GM23338 (cell line): ENCODE measurements at regions not wholly inside any gene's neighbourhood (a gene's known extent, or its start where the extent isn't known, plus 50 kb on each side); places are given as distances from the start of the nearest gene placed in this dataset.

Experiments used
- CREB1 ChIP-seq: fragments of 250-450 bp; sonication (Bioruptor Pico); IDR thresholded peaks from 2 replicates; pipeline ENCODE4 v1.5.0; 2020; ENCODE audit warnings: low read depth, mild to moderate bottlenecking, moderate library complexity
- EZH2 ChIP-seq: fragments of 200-600 bp; sonication (generic); IDR thresholded peaks from one replicate; pipeline ENCODE4 v1.8.0; 2017; ENCODE audit warnings: antibody characterized with exemption, mild to moderate bottlenecking, low read depth; ENCODE audit not compliant: unreplicated experiment
- POLR2AphosphoS5 ChIP-seq: IDR thresholded peaks from 2 replicates; pipeline ENCODE4 v1.6.1; 2016; ENCODE audit warnings: antibody characterized with exemption, low read depth
- STAT1 ChIP-seq: IDR thresholded peaks from one replicate; pipeline ENCODE4 v1.6.1; 2016; ENCODE audit warnings: antibody characterized with exemption; ENCODE audit not compliant: unreplicated experiment
- ZNF114 ChIP-seq: fragments of 250-450 bp; sonication (Bioruptor Pico); IDR thresholded peaks from 2 replicates; pipeline ENCODE4 v1.5.0; 2020; ENCODE audit warnings: mild to moderate bottlenecking, moderate library complexity
- TF ChIP-seq, protein P1 (sequence below), 2 experiments: fragments of 200-600 bp in 1 of 2; sonication (generic) in 1 of 2; conservative IDR thresholded peaks; 2 replicates each; pipeline versions ENCODE4 v1.5.1 to v1.6.1; 2016 to 2017; ENCODE audit warnings: antibody characterized with exemption in 2 of 2, low read depth in 2 of 2, mild to moderate bottlenecking in 2 of 2, moderate library complexity in 1 of 2
- TF ChIP-seq, protein P2 (sequence below): fragments of 250-450 bp; sonication (Bioruptor Pico); IDR thresholded peaks from 2 replicates; pipeline ENCODE4 v1.5.0; 2020; ENCODE audit warnings: mild to moderate bottlenecking, moderate library complexity
- TF ChIP-seq, protein P3 (sequence below): IDR thresholded peaks from one replicate; pipeline ENCODE4 v1.6.1; 2018; ENCODE audit warnings: antibody characterized with exemption; ENCODE audit not compliant: unreplicated experiment
- TF ChIP-seq, protein P4 (sequence below): IDR thresholded peaks from 2 replicates; pipeline ENCODE4 v1.6.1; 2016; ENCODE audit warnings: antibody characterized with exemption

DNA sequence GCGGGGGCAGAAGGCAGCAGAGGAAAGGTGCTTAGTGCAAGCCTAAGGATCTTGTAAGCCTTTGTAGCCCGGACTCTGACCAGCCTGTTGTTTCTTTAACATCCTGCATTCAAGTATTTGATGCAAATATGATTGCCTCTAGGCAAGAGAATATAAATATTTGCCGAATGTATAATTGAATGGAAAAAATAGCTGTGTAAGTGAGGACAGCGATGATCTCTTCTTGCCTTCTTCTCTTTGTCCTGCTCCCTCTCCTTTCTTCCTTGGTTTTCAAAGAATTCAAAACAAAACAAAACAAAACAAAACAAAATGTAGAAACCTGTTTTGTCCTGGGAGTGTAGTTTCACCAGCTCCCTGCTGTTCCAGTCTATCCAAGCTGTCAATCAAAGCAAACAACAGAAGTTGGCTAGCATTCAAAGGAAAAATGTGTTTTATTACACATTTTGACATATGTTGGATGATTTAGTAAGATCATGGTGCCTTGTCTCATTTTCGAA, 74.9 kb upstream of the CPM start:
- TF ChIP-seq, protein P1, sequence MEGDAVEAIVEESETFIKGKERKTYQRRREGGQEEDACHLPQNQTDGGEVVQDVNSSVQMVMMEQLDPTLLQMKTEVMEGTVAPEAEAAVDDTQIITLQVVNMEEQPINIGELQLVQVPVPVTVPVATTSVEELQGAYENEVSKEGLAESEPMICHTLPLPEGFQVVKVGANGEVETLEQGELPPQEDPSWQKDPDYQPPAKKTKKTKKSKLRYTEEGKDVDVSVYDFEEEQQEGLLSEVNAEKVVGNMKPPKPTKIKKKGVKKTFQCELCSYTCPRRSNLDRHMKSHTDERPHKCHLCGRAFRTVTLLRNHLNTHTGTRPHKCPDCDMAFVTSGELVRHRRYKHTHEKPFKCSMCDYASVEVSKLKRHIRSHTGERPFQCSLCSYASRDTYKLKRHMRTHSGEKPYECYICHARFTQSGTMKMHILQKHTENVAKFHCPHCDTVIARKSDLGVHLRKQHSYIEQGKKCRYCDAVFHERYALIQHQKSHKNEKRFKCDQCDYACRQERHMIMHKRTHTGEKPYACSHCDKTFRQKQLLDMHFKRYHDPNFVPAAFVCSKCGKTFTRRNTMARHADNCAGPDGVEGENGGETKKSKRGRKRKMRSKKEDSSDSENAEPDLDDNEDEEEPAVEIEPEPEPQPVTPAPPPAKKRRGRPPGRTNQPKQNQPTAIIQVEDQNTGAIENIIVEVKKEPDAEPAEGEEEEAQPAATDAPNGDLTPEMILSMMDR (conservative IDR thresholded peaks at IDR 0.05; ENCODE audit: low read depth in 2 of 2), result no peak
- TF ChIP-seq, protein P2, sequence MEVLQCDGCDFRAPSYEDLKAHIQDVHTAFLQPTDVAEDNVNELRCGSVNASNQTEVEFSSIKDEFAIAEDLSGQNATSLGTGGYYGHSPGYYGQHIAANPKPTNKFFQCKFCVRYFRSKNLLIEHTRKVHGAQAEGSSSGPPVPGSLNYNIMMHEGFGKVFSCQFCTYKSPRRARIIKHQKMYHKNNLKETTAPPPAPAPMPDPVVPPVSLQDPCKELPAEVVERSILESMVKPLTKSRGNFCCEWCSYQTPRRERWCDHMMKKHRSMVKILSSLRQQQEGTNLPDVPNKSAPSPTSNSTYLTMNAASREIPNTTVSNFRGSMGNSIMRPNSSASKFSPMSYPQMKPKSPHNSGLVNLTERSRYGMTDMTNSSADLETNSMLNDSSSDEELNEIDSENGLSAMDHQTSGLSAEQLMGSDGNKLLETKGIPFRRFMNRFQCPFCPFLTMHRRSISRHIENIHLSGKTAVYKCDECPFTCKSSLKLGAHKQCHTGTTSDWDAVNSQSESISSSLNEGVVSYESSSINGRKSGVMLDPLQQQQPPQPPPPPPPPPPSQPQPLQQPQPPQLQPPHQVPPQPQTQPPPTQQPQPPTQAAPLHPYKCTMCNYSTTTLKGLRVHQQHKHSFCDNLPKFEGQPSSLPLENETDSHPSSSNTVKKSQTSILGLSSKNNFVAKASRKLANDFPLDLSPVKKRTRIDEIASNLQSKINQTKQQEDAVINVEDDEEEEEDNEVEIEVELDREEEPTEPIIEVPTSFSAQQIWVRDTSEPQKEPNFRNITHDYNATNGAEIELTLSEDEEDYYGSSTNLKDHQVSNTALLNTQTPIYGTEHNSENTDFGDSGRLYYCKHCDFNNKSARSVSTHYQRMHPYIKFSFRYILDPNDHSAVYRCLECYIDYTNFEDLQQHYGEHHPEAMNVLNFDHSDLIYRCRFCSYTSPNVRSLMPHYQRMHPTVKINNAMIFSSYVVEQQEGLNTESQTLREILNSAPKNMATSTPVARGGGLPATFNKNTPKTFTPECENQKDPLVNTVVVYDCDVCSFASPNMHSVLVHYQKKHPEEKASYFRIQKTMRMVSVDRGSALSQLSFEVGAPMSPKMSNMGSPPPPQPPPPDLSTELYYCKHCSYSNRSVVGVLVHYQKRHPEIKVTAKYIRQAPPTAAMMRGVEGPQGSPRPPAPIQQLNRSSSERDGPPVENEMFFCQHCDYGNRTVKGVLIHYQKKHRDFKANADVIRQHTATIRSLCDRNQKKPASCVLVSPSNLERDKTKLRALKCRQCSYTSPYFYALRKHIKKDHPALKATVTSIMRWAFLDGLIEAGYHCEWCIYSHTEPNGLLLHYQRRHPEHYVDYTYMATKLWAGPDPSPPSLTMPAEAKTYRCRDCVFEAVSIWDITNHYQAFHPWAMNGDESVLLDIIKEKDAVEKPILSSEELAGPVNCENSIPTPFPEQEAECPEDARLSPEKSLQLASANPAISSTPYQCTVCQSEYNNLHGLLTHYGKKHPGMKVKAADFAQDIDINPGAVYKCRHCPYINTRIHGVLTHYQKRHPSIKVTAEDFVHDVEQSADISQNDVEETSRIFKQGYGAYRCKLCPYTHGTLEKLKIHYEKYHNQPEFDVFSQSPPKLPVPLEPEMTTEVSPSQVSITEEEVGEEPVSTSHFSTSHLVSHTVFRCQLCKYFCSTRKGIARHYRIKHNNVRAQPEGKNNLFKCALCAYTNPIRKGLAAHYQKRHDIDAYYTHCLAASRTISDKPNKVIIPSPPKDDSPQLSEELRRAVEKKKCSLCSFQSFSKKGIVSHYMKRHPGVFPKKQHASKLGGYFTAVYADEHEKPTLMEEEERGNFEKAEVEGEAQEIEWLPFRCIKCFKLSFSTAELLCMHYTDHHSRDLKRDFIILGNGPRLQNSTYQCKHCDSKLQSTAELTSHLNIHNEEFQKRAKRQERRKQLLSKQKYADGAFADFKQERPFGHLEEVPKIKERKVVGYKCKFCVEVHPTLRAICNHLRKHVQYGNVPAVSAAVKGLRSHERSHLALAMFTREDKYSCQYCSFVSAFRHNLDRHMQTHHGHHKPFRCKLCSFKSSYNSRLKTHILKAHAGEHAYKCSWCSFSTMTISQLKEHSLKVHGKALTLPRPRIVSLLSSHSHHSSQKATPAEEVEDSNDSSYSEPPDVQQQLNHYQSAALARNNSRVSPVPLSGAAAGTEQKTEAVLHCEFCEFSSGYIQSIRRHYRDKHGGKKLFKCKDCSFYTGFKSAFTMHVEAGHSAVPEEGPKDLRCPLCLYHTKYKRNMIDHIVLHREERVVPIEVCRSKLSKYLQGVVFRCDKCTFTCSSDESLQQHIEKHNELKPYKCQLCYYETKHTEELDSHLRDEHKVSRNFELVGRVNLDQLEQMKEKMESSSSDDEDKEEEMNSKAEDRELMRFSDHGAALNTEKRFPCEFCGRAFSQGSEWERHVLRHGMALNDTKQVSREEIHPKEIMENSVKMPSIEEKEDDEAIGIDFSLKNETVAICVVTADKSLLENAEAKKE (CRISPR knock-in tag), result no peak
- TF ChIP-seq ZNF114 (CRISPR knock-in tag) (no peak), POLR2AphosphoS5 (no peak), EZH2 (no peak), CREB1 (no peak), STAT1 (no peak)
- TF ChIP-seq, protein P3, sequence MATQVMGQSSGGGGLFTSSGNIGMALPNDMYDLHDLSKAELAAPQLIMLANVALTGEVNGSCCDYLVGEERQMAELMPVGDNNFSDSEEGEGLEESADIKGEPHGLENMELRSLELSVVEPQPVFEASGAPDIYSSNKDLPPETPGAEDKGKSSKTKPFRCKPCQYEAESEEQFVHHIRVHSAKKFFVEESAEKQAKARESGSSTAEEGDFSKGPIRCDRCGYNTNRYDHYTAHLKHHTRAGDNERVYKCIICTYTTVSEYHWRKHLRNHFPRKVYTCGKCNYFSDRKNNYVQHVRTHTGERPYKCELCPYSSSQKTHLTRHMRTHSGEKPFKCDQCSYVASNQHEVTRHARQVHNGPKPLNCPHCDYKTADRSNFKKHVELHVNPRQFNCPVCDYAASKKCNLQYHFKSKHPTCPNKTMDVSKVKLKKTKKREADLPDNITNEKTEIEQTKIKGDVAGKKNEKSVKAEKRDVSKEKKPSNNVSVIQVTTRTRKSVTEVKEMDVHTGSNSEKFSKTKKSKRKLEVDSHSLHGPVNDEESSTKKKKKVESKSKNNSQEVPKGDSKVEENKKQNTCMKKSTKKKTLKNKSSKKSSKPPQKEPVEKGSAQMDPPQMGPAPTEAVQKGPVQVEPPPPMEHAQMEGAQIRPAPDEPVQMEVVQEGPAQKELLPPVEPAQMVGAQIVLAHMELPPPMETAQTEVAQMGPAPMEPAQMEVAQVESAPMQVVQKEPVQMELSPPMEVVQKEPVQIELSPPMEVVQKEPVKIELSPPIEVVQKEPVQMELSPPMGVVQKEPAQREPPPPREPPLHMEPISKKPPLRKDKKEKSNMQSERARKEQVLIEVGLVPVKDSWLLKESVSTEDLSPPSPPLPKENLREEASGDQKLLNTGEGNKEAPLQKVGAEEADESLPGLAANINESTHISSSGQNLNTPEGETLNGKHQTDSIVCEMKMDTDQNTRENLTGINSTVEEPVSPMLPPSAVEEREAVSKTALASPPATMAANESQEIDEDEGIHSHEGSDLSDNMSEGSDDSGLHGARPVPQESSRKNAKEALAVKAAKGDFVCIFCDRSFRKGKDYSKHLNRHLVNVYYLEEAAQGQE, result no peak
- TF ChIP-seq, protein P4, sequence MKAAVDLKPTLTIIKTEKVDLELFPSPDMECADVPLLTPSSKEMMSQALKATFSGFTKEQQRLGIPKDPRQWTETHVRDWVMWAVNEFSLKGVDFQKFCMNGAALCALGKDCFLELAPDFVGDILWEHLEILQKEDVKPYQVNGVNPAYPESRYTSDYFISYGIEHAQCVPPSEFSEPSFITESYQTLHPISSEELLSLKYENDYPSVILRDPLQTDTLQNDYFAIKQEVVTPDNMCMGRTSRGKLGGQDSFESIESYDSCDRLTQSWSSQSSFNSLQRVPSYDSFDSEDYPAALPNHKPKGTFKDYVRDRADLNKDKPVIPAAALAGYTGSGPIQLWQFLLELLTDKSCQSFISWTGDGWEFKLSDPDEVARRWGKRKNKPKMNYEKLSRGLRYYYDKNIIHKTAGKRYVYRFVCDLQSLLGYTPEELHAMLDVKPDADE, result no peak
